ENCODE measurements at regions not wholly inside any gene's neighbourhood (a gene's known extent, or its start where the extent isn't known, plus 50 kb on each side); places are given as distances from the start of the nearest gene placed in this dataset.

DNA sequence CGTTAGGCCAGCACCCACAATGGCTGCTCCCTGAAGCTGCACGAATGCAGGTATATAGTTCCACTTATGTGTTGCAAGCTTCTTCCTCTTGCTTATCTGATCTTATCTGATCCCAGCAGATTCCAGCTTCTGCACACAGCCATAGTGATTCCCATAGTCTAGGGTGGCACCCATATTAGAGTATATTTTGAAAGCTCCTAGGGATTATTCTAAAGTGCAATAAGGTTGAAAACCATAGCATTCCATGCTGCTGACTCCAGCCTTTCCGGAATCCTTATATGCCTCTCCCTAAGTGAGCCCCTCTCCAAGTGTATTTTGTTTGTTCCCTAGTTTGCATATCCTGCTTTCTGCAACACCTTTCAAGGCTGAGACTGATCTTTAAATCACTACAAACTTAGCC lies 432.0 kb downstream of the SETD4 start:
- Histone ChIP-seq H3K9ac (ENCODE audit: insufficient read depth, low read depth, low read length) (no peak overlapping the region), H3K9me3 (ENCODE audit: low read length) (no peaks in the 10 kb centered on the region), H3K79me2 (ENCODE audit: insufficient read depth, low read length) (no peaks in the 10 kb centered on the region), H3K27me3 (ENCODE audit: control insufficient read depth in 1 of 2, insufficient read depth in 2 of 2, low read length in 2 of 2) (no peaks in the 10 kb centered on the region), H2AFZ (ENCODE audit: low read length) (no peak overlapping the region), H3K36me3 (replicated peaks in 1 of 2; ENCODE audit: control insufficient read depth in 1 of 2, insufficient read depth in 2 of 2, low read length in 2 of 2) (no peaks in the 10 kb centered on the region), H3K4me2 (ENCODE audit: low read depth, low read length) (no peak overlapping the region), H3K4me3 (replicated peaks in 1 of 3; ENCODE audit: insufficient read depth in 1 of 3, low read depth in 2 of 3, low read length in 3 of 3) (no peak overlapping the region), H3K27ac (ENCODE audit: extremely low read length, insufficient read depth, low read length) (no peak overlapping the region), H4K20me1 (ENCODE audit: insufficient read depth, low read length) (no peaks in the 10 kb centered on the region), H3K4me1 (ENCODE audit: insufficient read depth, low read length) (no peaks in the 10 kb centered on the region)
- WGBS (ENCODE audit: low lambda C conversion rate), result 14% methylated on average over 3 of the region's 3 CpGs
- TF ChIP-seq ZBTB21 (CRISPR knock-in tag; IDR thresholded peaks at IDR 0.05) (no peak), ZNF121 (CRISPR knock-in tag; IDR thresholded peaks at IDR 0.05) (no peak), KAT2B (IDR thresholded peaks at IDR 0.05; ENCODE audit: borderline replicate concordance, low read depth, low read length) (no peak), TAF15 (IDR thresholded peaks at IDR 0.05; ENCODE audit: low read depth, low read length, poor library complexity, severe bottlenecking) (no peak), ZNF558 (CRISPR knock-in tag; IDR thresholded peaks at IDR 0.05; ENCODE audit: borderline replicate concordance) (no peak), ZMAT5 (CRISPR knock-in tag; IDR thresholded peaks at IDR 0.05; ENCODE audit: borderline replicate concordance, low read depth) (no peak), POGZ (CRISPR knock-in tag; IDR thresholded peaks at IDR 0.05) (no peak)
- no peak for ATAC-seq
- no peak for FAIRE-seq
- ChIA-PET POLR2A (no interaction called here), CTCF (ENCODE audit: low intra/inter-chr PET ratio, low total read pairs) (no interaction called here)
- BruUV-seq (replicated peaks), result no TSS peak
- in situ Hi-C loops (cut with HindIII; ENCODE audit: extremely low pct_ligation_motif_present, low pct_unique_long_range_greater_than_20kb) (no loop called here), intact Hi-C loops (cut with micrococcal nuclease; ENCODE audit: unreplicated experiment) (no loop called here)
- no peak for DNase-seq (ENCODE audit: low spot score)

DNA sequence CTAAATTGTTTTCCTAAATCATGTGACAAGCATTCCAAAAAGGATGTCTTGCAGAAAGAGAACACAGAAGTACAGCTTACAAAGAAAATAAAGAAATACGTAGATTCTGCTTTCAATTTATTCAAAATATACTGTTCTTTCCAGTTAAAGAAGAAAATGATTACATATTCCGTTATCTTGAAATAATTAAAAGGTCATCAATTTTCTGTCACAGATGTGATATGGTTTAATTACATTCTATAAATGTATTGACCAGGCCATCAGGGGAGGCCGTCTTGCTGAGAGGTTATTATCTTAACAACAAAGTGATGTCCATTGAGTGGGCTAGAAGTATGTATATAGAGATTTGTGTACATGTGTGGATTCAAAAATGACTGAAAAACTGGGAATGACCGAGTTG lies 432.9 kb downstream of the SETD4 start:
- FAIRE-seq, result no peak
- CTCF ChIA-PET (ENCODE audit: low intra/inter-chr PET ratio, low total read pairs), result no interaction called here

More for the DNA sequence above, 432.9 kb downstream of the SETD4 start:
- TF ChIP-seq MAFK (conservative IDR thresholded peaks at IDR 0.05 in 1 of 2, IDR thresholded peaks at IDR 0.05 in 1 of 2; ENCODE audit: low read length in 2 of 2) (peak; percentile 29 to 57; a peak in 3 of 4 replicates), KAT8 (CRISPR knock-in tag; IDR thresholded peaks at IDR 0.05) (no peak), PCBP2 (optimal IDR thresholded peaks at IDR 0.05; ENCODE audit: low read depth, low read length, poor library complexity, severe bottlenecking) (no peak)
- Histone ChIP-seq H2AFZ (ENCODE audit: low read length) (no peak overlapping the region), H3K4me2 (ENCODE audit: low read depth, low read length) (no peak overlapping the region), H3K4me3 (replicated peaks in 1 of 3; ENCODE audit: insufficient read depth in 1 of 3, low read depth in 2 of 3, low read length in 3 of 3) (no peak overlapping the region), H3K4me1 (ENCODE audit: insufficient read depth, low read length) (no peaks in the 10 kb centered on the region), H3K27ac (ENCODE audit: extremely low read length, insufficient read depth, low read length) (no peak overlapping the region), H3K9me3 (ENCODE audit: low read length) (no peaks in the 10 kb centered on the region), H3K27me3 (ENCODE audit: control insufficient read depth in 1 of 2, insufficient read depth in 2 of 2, low read length in 2 of 2) (no peaks in the 10 kb centered on the region), H3K79me2 (ENCODE audit: insufficient read depth, low read length) (no peaks in the 10 kb centered on the region), H3K9ac (ENCODE audit: insufficient read depth, low read depth, low read length) (no peak overlapping the region), H3K36me3 (replicated peaks in 1 of 2; ENCODE audit: control insufficient read depth in 1 of 2, insufficient read depth in 2 of 2, low read length in 2 of 2) (no peaks in the 10 kb centered on the region), H4K20me1 (ENCODE audit: insufficient read depth, low read length) (no peaks in the 10 kb centered on the region)
- ATAC-seq, result no peak
- DNase-seq (ENCODE audit: low spot score), result no peak
- POLR2A ChIA-PET, result no interaction called here
- BruUV-seq (replicated peaks), result no TSS peak
- intact Hi-C loops (cut with micrococcal nuclease; ENCODE audit: unreplicated experiment), result no loop called here
- WGBS (ENCODE audit: low lambda C conversion rate), result 42% methylated on average over 4 of the region's 4 CpGs
- in situ Hi-C loops (cut with HindIII; ENCODE audit: extremely low pct_ligation_motif_present, low pct_unique_long_range_greater_than_20kb), result no loop called here

All from HepG2 (cell line).